ENCODE measurements at regions not wholly inside any gene's neighbourhood (a gene's known extent, or its start where the extent isn't known, plus 50 kb on each side); places are given as distances from the start of the nearest gene placed in this dataset.
"Not testable (repeated sequence)": the region's sequence is repeated elsewhere in the genome, so short reads cannot be mapped to it uniquely, and the experiment has no call there.

- H3K4me2 ChIP-seq (ENCODE audit: low read length); intact Hi-C loops (cut with micrococcal nuclease; ENCODE audit: unreplicated experiment); POLR2A ChIA-PET; H3K36me3 ChIP-seq (ENCODE audit: insufficient read depth, low read length); CTCF ChIA-PET (ENCODE audit: unreplicated experiment); BruUV-seq (replicated peaks); H3K79me2 ChIP-seq (ENCODE audit: insufficient read depth, low read depth, low read length); H3K4me1 ChIP-seq (ENCODE audit: insufficient read depth, low read length, poor library complexity, severe bottlenecking); H4K20me1 ChIP-seq (ENCODE audit: insufficient read depth, low read length); H2AFZ ChIP-seq (ENCODE audit: low read length); H3K9me2 ChIP-seq (ENCODE audit: insufficient read depth, low read length); DNase-seq (ENCODE audit: low spot score); H3K27ac ChIP-seq (ENCODE audit: low read depth, low read length, poor library complexity, severe bottlenecking); H3K4me3 ChIP-seq (ENCODE audit: low read depth, low read length, poor library complexity, severe bottlenecking); H3K9me3 ChIP-seq (ENCODE audit: low read length): not testable (repeated sequence)
Observed at GRCh38 chr4:117600936-117601335, 433.4 kb upstream of the NDST3 start.

- no peak overlapping the region for H3K4me2 ChIP-seq (ENCODE audit: low read length)
- DNase-seq (ENCODE audit: low spot score): no peak
- H3K79me2 ChIP-seq (ENCODE audit: insufficient read depth, low read depth, low read length): no peaks in the 10 kb centered on the region
- H4K20me1 ChIP-seq (ENCODE audit: insufficient read depth, low read length): no peaks in the 10 kb centered on the region
- H3K4me1 ChIP-seq (ENCODE audit: insufficient read depth, low read length, poor library complexity, severe bottlenecking): no peaks in the 10 kb centered on the region
- intact Hi-C loops (cut with micrococcal nuclease; ENCODE audit: unreplicated experiment): no loop called here
- POLR2A ChIA-PET: no interaction called here
- no peaks in the 10 kb centered on the region for H3K36me3 ChIP-seq (ENCODE audit: insufficient read depth, low read length)
- BruUV-seq (replicated peaks): no TSS peak
- no peak overlapping the region for H3K27ac ChIP-seq (ENCODE audit: low read depth, low read length, poor library complexity, severe bottlenecking)
- TF ChIP-seq, protein P1, sequence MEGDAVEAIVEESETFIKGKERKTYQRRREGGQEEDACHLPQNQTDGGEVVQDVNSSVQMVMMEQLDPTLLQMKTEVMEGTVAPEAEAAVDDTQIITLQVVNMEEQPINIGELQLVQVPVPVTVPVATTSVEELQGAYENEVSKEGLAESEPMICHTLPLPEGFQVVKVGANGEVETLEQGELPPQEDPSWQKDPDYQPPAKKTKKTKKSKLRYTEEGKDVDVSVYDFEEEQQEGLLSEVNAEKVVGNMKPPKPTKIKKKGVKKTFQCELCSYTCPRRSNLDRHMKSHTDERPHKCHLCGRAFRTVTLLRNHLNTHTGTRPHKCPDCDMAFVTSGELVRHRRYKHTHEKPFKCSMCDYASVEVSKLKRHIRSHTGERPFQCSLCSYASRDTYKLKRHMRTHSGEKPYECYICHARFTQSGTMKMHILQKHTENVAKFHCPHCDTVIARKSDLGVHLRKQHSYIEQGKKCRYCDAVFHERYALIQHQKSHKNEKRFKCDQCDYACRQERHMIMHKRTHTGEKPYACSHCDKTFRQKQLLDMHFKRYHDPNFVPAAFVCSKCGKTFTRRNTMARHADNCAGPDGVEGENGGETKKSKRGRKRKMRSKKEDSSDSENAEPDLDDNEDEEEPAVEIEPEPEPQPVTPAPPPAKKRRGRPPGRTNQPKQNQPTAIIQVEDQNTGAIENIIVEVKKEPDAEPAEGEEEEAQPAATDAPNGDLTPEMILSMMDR (conservative IDR thresholded peaks at IDR 0.05; ENCODE audit: low read length): no peak
- no peak for TF ChIP-seq EZH2phosphoT487 (IDR thresholded peaks at IDR 0.05; ENCODE audit: borderline replicate concordance, low read depth, low read length)
- no peak overlapping the region for H3K4me3 ChIP-seq (ENCODE audit: low read depth, low read length, poor library complexity, severe bottlenecking)
- H3K9me3 ChIP-seq (ENCODE audit: low read length): no peaks in the 10 kb centered on the region
- H2AFZ ChIP-seq (ENCODE audit: low read length): no peak overlapping the region
- CTCF ChIA-PET (ENCODE audit: unreplicated experiment): no interaction called here
- H3K9me2 ChIP-seq (ENCODE audit: insufficient read depth, low read length): no peaks in the 10 kb centered on the region
Observed at GRCh38 chr4:117610706-117611308, 423.5 kb upstream of the NDST3 start.

DNA sequence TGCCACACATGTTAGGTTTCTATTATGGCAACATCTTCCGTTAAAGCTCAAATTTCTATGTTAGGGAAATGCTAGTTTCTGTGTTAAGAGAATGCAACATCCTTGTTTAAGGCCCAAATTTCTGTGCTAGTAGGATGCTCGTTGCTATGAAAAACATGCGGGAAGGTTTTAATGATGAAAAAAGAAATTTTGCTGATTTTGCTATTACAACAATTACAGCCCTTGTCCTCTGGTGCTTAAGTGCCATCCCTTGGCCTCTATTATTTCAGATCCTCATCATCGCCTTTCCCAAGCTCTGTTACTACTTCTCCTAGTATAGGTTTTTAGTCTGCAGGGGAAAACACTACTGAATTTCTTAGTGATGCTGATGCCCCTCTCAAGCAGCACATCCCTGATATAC lies 412.6 kb upstream of the NDST3 start:
- intact Hi-C loops (cut with micrococcal nuclease; ENCODE audit: unreplicated experiment): no loop called here
- BruUV-seq (replicated peaks): no TSS peak
- CTCF ChIA-PET (ENCODE audit: unreplicated experiment): no interaction called here
- H3K9me2 ChIP-seq (ENCODE audit: insufficient read depth, low read length): no peaks in the 10 kb centered on the region
- no peaks in the 10 kb centered on the region for H4K20me1 ChIP-seq (ENCODE audit: insufficient read depth, low read length)
- TF ChIP-seq, protein P1 (conservative IDR thresholded peaks at IDR 0.05; ENCODE audit: low read length): no peak
- no peak for TF ChIP-seq EZH2phosphoT487 (IDR thresholded peaks at IDR 0.05; ENCODE audit: borderline replicate concordance, low read depth, low read length)
- H3K4me1 ChIP-seq (ENCODE audit: insufficient read depth, low read length, poor library complexity, severe bottlenecking): no peaks in the 10 kb centered on the region
- H3K27ac ChIP-seq (ENCODE audit: low read depth, low read length, poor library complexity, severe bottlenecking): no peak overlapping the region
- no peak overlapping the region for H3K4me3 ChIP-seq (ENCODE audit: low read depth, low read length, poor library complexity, severe bottlenecking)
- no peak for DNase-seq (ENCODE audit: low spot score)
- POLR2A ChIA-PET: no interaction called here
- no peak overlapping the region for H3K4me2 ChIP-seq (ENCODE audit: low read length)
- H3K79me2 ChIP-seq (ENCODE audit: insufficient read depth, low read depth, low read length): no peaks in the 10 kb centered on the region
- no peaks in the 10 kb centered on the region for H3K9me3 ChIP-seq (ENCODE audit: low read length)
- H2AFZ ChIP-seq (ENCODE audit: low read length): no peak overlapping the region
- no peaks in the 10 kb centered on the region for H3K36me3 ChIP-seq (ENCODE audit: insufficient read depth, low read length)
